ENCODE measurements at regions not wholly inside any gene's neighbourhood (a gene's known extent, or its start where the extent isn't known, plus 50 kb on each side); places are given as distances from the start of the nearest gene placed in this dataset.

- TF ChIP-seq EZH2 (IDR thresholded peaks at IDR 0.05; ENCODE audit: insufficient read depth, poor library complexity, severe bottlenecking) (no peak), EZH2phosphoT487 (IDR thresholded peaks at IDR 0.05; ENCODE audit: insufficient read depth, low read depth) (no peak)
Observed at GRCh38 chr4:79476196-79476595, 68.2 kb upstream of the GK2 start.
